HG02884 (cell line): ENCODE measurements at regions not wholly inside any gene's neighbourhood (a gene's known extent, or its start where the extent isn't known, plus 50 kb on each side); places are given as distances from the start of the nearest gene placed in this dataset.
"Not testable (repeated sequence)": the region's sequence is repeated elsewhere in the genome, so short reads cannot be mapped to it uniquely, and the experiment has no call there.

ENCODE experiments used
- ATAC-seq: cut with Tn5 transposase; IDR thresholded peaks from one replicate; pipeline ENCODE4 v1.9.1; 2021; ENCODE audit warnings: mild to moderate bottlenecking, moderate library complexity; ENCODE audit not compliant: unreplicated experiment

GRCh38 chr2:41032715-41033114 is 580.8 kb upstream of the SLC8A1 start:
- ATAC-seq = no peak

GRCh38 chr2:41033127-41033526 is 581.2 kb upstream of the SLC8A1 start:
- no peak for ATAC-seq

GRCh38 chr2:41038408-41038807 is 586.5 kb upstream of the SLC8A1 start:
- no peak for ATAC-seq

- not testable (repeated sequence) for ATAC-seq
Observed at GRCh38 chr2:41039750-41040149, 587.9 kb upstream of the SLC8A1 start.

GRCh38 chr2:41040782-41041520 is 589.1 kb upstream of the SLC8A1 start:
- no peak for ATAC-seq

- ATAC-seq = no peak
Observed at GRCh38 chr2:41042343-41042742, 590.5 kb upstream of the SLC8A1 start.

GRCh38 chr2:41061356-41061755 is 609.5 kb upstream of the SLC8A1 start:
- ATAC-seq = no peak

- ATAC-seq = no peak
Observed at GRCh38 chr2:41062336-41062735, 610.4 kb upstream of the SLC8A1 start.

GRCh38 chr2:41066168-41066567 is 614.3 kb upstream of the SLC8A1 start:
- no peak for ATAC-seq

- no peak for ATAC-seq
Observed at GRCh38 chr2:41068740-41069139, 616.9 kb upstream of the SLC8A1 start.

GRCh38 chr2:41078341-41078740 is 626.5 kb upstream of the SLC8A1 start:
- no peak for ATAC-seq

- no peak for ATAC-seq
Observed at GRCh38 chr2:41079011-41079410, 627.1 kb upstream of the SLC8A1 start.

GRCh38 chr2:41084321-41084720 is 632.4 kb upstream of the SLC8A1 start:
- ATAC-seq = no peak

- no peak for ATAC-seq
Observed at GRCh38 chr2:41087946-41088345, 636.1 kb upstream of the SLC8A1 start.

- ATAC-seq = no peak
Observed at GRCh38 chr2:41101281-41101680, 649.4 kb upstream of the SLC8A1 start.

- ATAC-seq = no peak
Observed at GRCh38 chr2:41109744-41110143, 657.9 kb upstream of the SLC8A1 start.

- no peak for ATAC-seq
Observed at GRCh38 chr2:41111836-41112627, 660.1 kb upstream of the SLC8A1 start.

GRCh38 chr2:41116106-41116797 is 664.4 kb upstream of the SLC8A1 start:
- ATAC-seq = no peak

- no peak for ATAC-seq
Observed at GRCh38 chr2:41119489-41119888, 667.6 kb upstream of the SLC8A1 start.

- ATAC-seq = no peak
Observed at GRCh38 chr2:41123341-41123740, 671.5 kb upstream of the SLC8A1 start.

- no peak for ATAC-seq
Observed at GRCh38 chr2:41127351-41127750, 675.5 kb upstream of the SLC8A1 start.

GRCh38 chr2:41129988-41130387 is 678.1 kb upstream of the SLC8A1 start:
- ATAC-seq = no peak
